ENCODE measurements at regions not wholly inside any gene's neighbourhood (a gene's known extent, or its start where the extent isn't known, plus 50 kb on each side); places are given as distances from the start of the nearest gene placed in this dataset.

GRCh38 chr10:28920091-28920490 is 242.8 kb downstream of the BAMBI start (continued):
- TF ChIP-seq, protein P1, sequence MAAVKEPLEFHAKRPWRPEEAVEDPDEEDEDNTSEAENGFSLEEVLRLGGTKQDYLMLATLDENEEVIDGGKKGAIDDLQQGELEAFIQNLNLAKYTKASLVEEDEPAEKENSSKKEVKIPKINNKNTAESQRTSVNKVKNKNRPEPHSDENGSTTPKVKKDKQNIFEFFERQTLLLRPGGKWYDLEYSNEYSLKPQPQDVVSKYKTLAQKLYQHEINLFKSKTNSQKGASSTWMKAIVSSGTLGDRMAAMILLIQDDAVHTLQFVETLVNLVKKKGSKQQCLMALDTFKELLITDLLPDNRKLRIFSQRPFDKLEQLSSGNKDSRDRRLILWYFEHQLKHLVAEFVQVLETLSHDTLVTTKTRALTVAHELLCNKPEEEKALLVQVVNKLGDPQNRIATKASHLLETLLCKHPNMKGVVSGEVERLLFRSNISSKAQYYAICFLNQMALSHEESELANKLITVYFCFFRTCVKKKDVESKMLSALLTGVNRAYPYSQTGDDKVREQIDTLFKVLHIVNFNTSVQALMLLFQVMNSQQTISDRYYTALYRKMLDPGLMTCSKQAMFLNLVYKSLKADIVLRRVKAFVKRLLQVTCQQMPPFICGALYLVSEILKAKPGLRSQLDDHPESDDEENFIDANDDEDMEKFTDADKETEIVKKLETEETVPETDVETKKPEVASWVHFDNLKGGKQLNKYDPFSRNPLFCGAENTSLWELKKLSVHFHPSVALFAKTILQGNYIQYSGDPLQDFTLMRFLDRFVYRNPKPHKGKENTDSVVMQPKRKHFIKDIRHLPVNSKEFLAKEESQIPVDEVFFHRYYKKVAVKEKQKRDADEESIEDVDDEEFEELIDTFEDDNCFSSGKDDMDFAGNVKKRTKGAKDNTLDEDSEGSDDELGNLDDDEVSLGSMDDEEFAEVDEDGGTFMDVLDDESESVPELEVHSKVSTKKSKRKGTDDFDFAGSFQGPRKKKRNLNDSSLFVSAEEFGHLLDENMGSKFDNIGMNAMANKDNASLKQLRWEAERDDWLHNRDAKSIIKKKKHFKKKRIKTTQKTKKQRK (IDR thresholded peaks at IDR 0.05; ENCODE audit: low read depth, low read length) = no peak

DNA sequence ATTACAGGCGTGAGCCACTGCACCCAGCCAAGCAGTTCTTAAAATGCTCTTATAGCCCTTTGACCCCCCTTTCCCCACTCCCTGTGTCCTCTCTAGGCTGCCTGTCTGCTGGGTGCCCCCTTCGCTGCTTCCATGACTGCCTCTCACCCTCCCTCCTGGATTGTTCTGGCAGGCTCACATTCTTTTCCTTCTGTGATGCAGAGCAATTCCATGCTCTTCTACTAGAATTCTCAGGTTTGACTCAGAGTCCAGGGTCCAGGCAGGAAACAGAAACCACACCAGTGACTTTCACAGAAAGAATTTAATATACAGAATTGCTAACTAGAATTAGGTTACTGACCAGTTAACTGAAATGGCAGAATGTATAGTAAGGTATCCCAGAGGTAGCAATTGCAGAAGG is 244.8 kb downstream of the BAMBI start:
- H3K79me2 ChIP-seq (ENCODE audit: control insufficient read depth, insufficient read depth, low read length) = no peaks in the 10 kb centered on the region
- no peak overlapping the region for H2AFZ ChIP-seq (ENCODE audit: control insufficient read depth, low read depth, low read length)
- ATAC-seq (no peak), DNase-seq (ENCODE audit: low read depth, low spot score) (no peak), FAIRE-seq (no peak)
- H3K9me3 ChIP-seq (replicated peaks; ENCODE audit: control insufficient read depth, insufficient read depth, low read length) = no peaks in the 10 kb centered on the region
- 5% methylated on average over 2 of the region's 2 CpGs for WGBS (ENCODE audit: insufficient coverage, insufficient replicate concordance, low lambda C conversion rate, missing lambda C conversion rate)
- ChIA-PET SMC1A (ENCODE audit: uncharacterized antibody, unreplicated experiment) (no interaction called here), POLR2A (no interaction called here), CTCF (no interaction called here), RAD21 (ENCODE audit: unreplicated experiment) (no interaction called here)
- H3K4me2 ChIP-seq (ENCODE audit: control insufficient read depth, insufficient read depth) = no peak overlapping the region
- H3K27ac ChIP-seq (ENCODE audit: control insufficient read depth, insufficient read depth) = no peak overlapping the region
- H3K4me3 ChIP-seq = no peak overlapping the region
- intact Hi-C loops (cut with micrococcal nuclease; ENCODE audit: unreplicated experiment) = no loop called here
- H4K20me1 ChIP-seq (ENCODE audit: control insufficient read depth, insufficient read depth) = no peaks in the 10 kb centered on the region
- in situ Hi-C loops (cut with MboI) = no loop called here
- H3K9ac ChIP-seq (ENCODE audit: control insufficient read depth, insufficient read depth, low read length) = no peak overlapping the region
- no TSS peak for BruUV-seq (replicated peaks)
- H3K36me3 ChIP-seq (ENCODE audit: control insufficient read depth in 2 of 2, insufficient read depth in 2 of 2, low read length in 1 of 2) = no peaks in the 10 kb centered on the region
- H3K4me1 ChIP-seq (ENCODE audit: control insufficient read depth, insufficient read depth, low read length) = no peaks in the 10 kb centered on the region
- no peaks in the 10 kb centered on the region for H3K27me3 ChIP-seq (replicated peaks in 1 of 2; ENCODE audit: control insufficient read depth in 2 of 2, insufficient read depth in 2 of 2, low read length in 1 of 2)
- TF ChIP-seq RELA (IDR thresholded peaks at IDR 0.05; ENCODE audit: borderline replicate concordance, partially characterized antibody) (no peak), TBL1XR1 (IDR thresholded peaks at IDR 0.05; ENCODE audit: low read depth, low read length) (no peak), NRF1 (conservative IDR thresholded peaks at IDR 0.05; ENCODE audit: low read depth, low read length) (no peak), MEF2B (IDR thresholded peaks at IDR 0.05; ENCODE audit: partially characterized antibody, poor library complexity, severe bottlenecking) (no peak), NFIC (IDR thresholded peaks at IDR 0.05; ENCODE audit: low read depth, low read length) (no peak), RCOR1 (conservative IDR thresholded peaks at IDR 0.05; ENCODE audit: low read depth, low read length) (no peak), MXI1 (IDR thresholded peaks at IDR 0.05; ENCODE audit: low read depth, low read length) (no peak), CHD2 (IDR thresholded peaks at IDR 0.05; ENCODE audit: borderline replicate concordance, low read depth, low read length) (no peak), SPI1 (IDR thresholded peaks at IDR 0.05; ENCODE audit: borderline replicate concordance, insufficient read depth, low read depth, low read length) (no peak)
- TF ChIP-seq, protein P2, sequence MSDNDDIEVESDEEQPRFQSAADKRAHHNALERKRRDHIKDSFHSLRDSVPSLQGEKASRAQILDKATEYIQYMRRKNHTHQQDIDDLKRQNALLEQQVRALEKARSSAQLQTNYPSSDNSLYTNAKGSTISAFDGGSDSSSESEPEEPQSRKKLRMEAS (IDR thresholded peaks at IDR 0.05; ENCODE audit: low read depth, low read length) = no peak
- TF ChIP-seq, protein P3, sequence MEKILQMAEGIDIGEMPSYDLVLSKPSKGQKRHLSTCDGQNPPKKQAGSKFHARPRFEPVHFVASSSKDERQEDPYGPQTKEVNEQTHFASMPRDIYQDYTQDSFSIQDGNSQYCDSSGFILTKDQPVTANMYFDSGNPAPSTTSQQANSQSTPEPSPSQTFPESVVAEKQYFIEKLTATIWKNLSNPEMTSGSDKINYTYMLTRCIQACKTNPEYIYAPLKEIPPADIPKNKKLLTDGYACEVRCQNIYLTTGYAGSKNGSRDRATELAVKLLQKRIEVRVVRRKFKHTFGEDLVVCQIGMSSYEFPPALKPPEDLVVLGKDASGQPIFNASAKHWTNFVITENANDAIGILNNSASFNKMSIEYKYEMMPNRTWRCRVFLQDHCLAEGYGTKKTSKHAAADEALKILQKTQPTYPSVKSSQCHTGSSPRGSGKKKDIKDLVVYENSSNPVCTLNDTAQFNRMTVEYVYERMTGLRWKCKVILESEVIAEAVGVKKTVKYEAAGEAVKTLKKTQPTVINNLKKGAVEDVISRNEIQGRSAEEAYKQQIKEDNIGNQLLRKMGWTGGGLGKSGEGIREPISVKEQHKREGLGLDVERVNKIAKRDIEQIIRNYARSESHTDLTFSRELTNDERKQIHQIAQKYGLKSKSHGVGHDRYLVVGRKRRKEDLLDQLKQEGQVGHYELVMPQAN (conservative IDR thresholded peaks at IDR 0.05) = no peak
- TF ChIP-seq, protein P4, sequence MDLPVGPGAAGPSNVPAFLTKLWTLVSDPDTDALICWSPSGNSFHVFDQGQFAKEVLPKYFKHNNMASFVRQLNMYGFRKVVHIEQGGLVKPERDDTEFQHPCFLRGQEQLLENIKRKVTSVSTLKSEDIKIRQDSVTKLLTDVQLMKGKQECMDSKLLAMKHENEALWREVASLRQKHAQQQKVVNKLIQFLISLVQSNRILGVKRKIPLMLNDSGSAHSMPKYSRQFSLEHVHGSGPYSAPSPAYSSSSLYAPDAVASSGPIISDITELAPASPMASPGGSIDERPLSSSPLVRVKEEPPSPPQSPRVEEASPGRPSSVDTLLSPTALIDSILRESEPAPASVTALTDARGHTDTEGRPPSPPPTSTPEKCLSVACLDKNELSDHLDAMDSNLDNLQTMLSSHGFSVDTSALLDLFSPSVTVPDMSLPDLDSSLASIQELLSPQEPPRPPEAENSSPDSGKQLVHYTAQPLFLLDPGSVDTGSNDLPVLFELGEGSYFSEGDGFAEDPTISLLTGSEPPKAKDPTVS (IDR thresholded peaks at IDR 0.05; ENCODE audit: low read depth, low read length) = no peak

Data from GM12878 (cell line).